Upper lobe of left lung (tissue), 4 donors: ENCODE measurements at regions not wholly inside any gene's neighbourhood (a gene's known extent, or its start where the extent isn't known, plus 50 kb on each side); places are given as distances from the start of the nearest gene placed in this dataset.

ENCODE experiments used
- EP300 ChIP-seq, 4 donors: sonication (generic); formaldehyde crosslinking; IDR thresholded peaks; one replicate each; pipeline ENCODE4 v1.5.1; 2017; ENCODE audit warnings: antibody characterized with exemption in 4 of 4, control low read depth in 2 of 4
- TF ChIP-seq, protein P1 (sequence below), 6 experiments: fragments of 450-650 bp in 4 of 6; fragments of 200-600 bp in 2 of 6; sonication (generic) in 2 of 6; IDR thresholded peaks; one replicate each; pipeline ENCODE4 v1.5.1; 2016 to 2019; ENCODE audit warnings: antibody characterized with exemption in 6 of 6

DNA sequence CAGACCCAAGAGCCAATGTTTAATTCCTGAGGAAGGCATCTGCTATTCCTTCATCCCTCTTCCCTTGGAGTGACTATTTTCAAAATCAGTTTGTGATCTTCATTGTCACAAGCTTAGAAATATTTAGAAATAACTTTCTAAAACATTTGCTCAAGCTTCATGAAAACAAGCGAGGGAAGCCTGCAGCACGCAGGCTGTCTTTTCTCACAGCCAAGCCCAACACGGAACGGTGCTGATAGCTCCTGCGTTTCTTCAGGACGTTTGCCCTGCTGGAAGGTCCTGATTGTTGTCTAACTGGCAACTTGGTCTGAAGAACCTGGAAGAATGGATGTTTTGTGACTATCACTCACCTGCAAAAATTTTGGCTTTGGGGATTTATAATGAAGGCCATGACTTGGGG lies 152.5 kb downstream of the FGF9 start:
- TF ChIP-seq, protein P1, sequence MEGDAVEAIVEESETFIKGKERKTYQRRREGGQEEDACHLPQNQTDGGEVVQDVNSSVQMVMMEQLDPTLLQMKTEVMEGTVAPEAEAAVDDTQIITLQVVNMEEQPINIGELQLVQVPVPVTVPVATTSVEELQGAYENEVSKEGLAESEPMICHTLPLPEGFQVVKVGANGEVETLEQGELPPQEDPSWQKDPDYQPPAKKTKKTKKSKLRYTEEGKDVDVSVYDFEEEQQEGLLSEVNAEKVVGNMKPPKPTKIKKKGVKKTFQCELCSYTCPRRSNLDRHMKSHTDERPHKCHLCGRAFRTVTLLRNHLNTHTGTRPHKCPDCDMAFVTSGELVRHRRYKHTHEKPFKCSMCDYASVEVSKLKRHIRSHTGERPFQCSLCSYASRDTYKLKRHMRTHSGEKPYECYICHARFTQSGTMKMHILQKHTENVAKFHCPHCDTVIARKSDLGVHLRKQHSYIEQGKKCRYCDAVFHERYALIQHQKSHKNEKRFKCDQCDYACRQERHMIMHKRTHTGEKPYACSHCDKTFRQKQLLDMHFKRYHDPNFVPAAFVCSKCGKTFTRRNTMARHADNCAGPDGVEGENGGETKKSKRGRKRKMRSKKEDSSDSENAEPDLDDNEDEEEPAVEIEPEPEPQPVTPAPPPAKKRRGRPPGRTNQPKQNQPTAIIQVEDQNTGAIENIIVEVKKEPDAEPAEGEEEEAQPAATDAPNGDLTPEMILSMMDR (IDR thresholded peaks at IDR 0.05) = no peak
- TF ChIP-seq EP300 (IDR thresholded peaks at IDR 0.05) = no peak
